Ovary (tissue), 7 donors: ENCODE measurements at regions not wholly inside any gene's neighbourhood (a gene's known extent, or its start where the extent isn't known, plus 50 kb on each side); places are given as distances from the start of the nearest gene placed in this dataset.

ENCODE experiments used
- DNase-seq, 5 donors: peaks; one replicate each; pipeline ENCODE4 v3.0.0-alpha.2; 2019 to 2020
- H3K27ac ChIP-seq, 2 donors: fragments of 200-600 bp; one replicate each; pipeline versions ENCODE4 v1.5.1 to v1.8.0; 2019 to 2022
- H3K27me3 ChIP-seq: fragments of 200-600 bp; one replicate; pipeline ENCODE4 v1.8.0; 2022
- H3K36me3 ChIP-seq: fragments of 200-600 bp; sonication (generic); one replicate; pipeline ENCODE4 v1.5.1; 2019
- H3K4me1 ChIP-seq: one replicate; pipeline ENCODE4 v1.8.1; 2013; ENCODE audit warnings: mild to moderate bottlenecking, moderate library complexity; ENCODE audit not compliant: insufficient read depth
- H3K4me3 ChIP-seq: fragments of 200-600 bp; sonication (generic); one replicate; pipeline ENCODE4 v1.5.1; 2017
- H3K9me3 ChIP-seq, 2 donors: fragments of 200-600 bp in 1 of 2; sonication (generic) in 1 of 2; one replicate each; pipeline versions ENCODE4 v1.5.1 to v1.8.1; 2013 to 2019; ENCODE audit warnings: mild to moderate bottlenecking in 1 of 2, moderate library complexity in 1 of 2
- CTCF ChIP-seq, 3 donors: fragments of 450-650 bp in 2 of 3; fragments of 200-600 bp in 1 of 3; IDR thresholded peaks; one replicate each; pipeline versions ENCODE4 v1.5.1 to v1.8.0; 2016 to 2022; ENCODE audit warnings: antibody characterized with exemption in 3 of 3, mild to moderate bottlenecking in 1 of 3
- EP300 ChIP-seq: sonication (generic); formaldehyde crosslinking; IDR thresholded peaks from one replicate; pipeline ENCODE4 v1.6.1; 2017; ENCODE audit warnings: antibody characterized with exemption
- POLR2A ChIP-seq: fragments of 450-650 bp; IDR thresholded peaks from one replicate; pipeline ENCODE4 v1.6.1; 2017; ENCODE audit warnings: antibody characterized with exemption, mild to moderate bottlenecking, moderate library complexity
- WGBS, 3 donors: extraction: QIAGEN DNeasy Blood & Tissue Kit in 1 of 3; methylation state at CpG; one replicate each; pipeline versions ENCODE4 v1.1.5 to v1.1.7; 2013 to 2017; 5-methylcytosine and 5-hydroxymethylcytosine counted together
- intact Hi-C, 4 donors: fragments of 100-400 bp; cut with DNase I; formaldehyde crosslinking; loops; one replicate each; pipeline versions ENCODE4 v1.11.0 to v1.15.1; 2022 to 2023
- donor health status: DM: no; HTN: no; CAD: no; lungs with moderate emphysema.
- donor health status: DM: no; HTN: no; CAD: no.
- donor health status: Bipolar disorder and iron deficiency.
- donor health status: DM: no; HTN: no; CAD: no.
- donor health status: DM: yes; HTN: yes; CAD: no.

GRCh38 chrX:117120700-117121099 is 657.9 kb upstream of the CT83 start:
- TF ChIP-seq EP300 (no peak), CTCF (IDR thresholded peaks at IDR 0.05) (no peak), POLR2A (no peak)
- H3K27ac ChIP-seq = no peak overlapping the region
- H3K4me1 ChIP-seq = no peaks in the 10 kb centered on the region
- WGBS, 3 donors = 53 to 60% (median 59%) methylated on average over 2 of the region's 2 CpGs
- H3K36me3 ChIP-seq = no peaks in the 10 kb centered on the region
- no peaks in the 10 kb centered on the region for H3K27me3 ChIP-seq
- DNase-seq = no peak
- intact Hi-C loops = no loop called here
- H3K9me3 ChIP-seq = no peaks in the 10 kb centered on the region
- H3K4me3 ChIP-seq = no peak overlapping the region

GRCh38 chrX:117096528-117096927 is 633.8 kb upstream of the CT83 start:
- TF ChIP-seq CTCF (IDR thresholded peaks at IDR 0.05) = no peak
- TF ChIP-seq EP300 = no peak
- TF ChIP-seq POLR2A = no peak
- intact Hi-C loops = no loop called here
- no peaks in the 10 kb centered on the region for H3K4me1 ChIP-seq
- no peaks in the 10 kb centered on the region for H3K36me3 ChIP-seq
- H3K27me3 ChIP-seq = no peaks in the 10 kb centered on the region
- DNase-seq = no peak
- no peaks in the 10 kb centered on the region for H3K9me3 ChIP-seq
- H3K4me3 ChIP-seq = no peak overlapping the region
- no peak overlapping the region for H3K27ac ChIP-seq

- WGBS, 3 donors = 71 to 95% (median 91%) methylated on average over 2 of the region's 2 CpGs
- intact Hi-C loops = no loop called here
- no peaks in the 10 kb centered on the region for H3K4me1 ChIP-seq
These were observed 632.6 kb upstream of the CT83 start for GRCh38 chrX:117095393-117095792.

GRCh38 chrX:117094149-117094548 is 631.4 kb upstream of the CT83 start:
- Histone ChIP-seq H3K4me1 (no peaks in the 10 kb centered on the region), H3K27me3 (no peaks in the 10 kb centered on the region), H3K27ac (no peak overlapping the region), H3K9me3 (no peaks in the 10 kb centered on the region), H3K36me3 (no peaks in the 10 kb centered on the region), H3K4me3 (no peak overlapping the region)
- WGBS, 3 donors = 65 to 73% (median 67%) methylated on average over 1 of the region's 1 CpG
- intact Hi-C loops = no loop called here
- no peak for DNase-seq
- no peak for TF ChIP-seq POLR2A
- TF ChIP-seq EP300 = no peak
- TF ChIP-seq CTCF (IDR thresholded peaks at IDR 0.05) = no peak

More at GRCh38 chrX:117095393-117095792, 632.6 kb upstream of the CT83 start:
- no peak for DNase-seq
- TF ChIP-seq EP300 = no peak
- no peak for TF ChIP-seq POLR2A
- TF ChIP-seq CTCF (IDR thresholded peaks at IDR 0.05) = no peak
- Histone ChIP-seq H3K36me3 (no peaks in the 10 kb centered on the region), H3K9me3 (no peaks in the 10 kb centered on the region), H3K27me3 (no peaks in the 10 kb centered on the region), H3K4me3 (no peak overlapping the region), H3K27ac (no peak overlapping the region)

- no peak for TF ChIP-seq EP300
- TF ChIP-seq POLR2A = no peak
- TF ChIP-seq CTCF (IDR thresholded peaks at IDR 0.05) = no peak
- no peaks in the 10 kb centered on the region for H3K4me1 ChIP-seq
- no peaks in the 10 kb centered on the region for H3K9me3 ChIP-seq
- WGBS, 3 donors = 80 to 86% (median 81%) methylated on average over 1 of the region's 1 CpG
- no peak overlapping the region for H3K4me3 ChIP-seq
- DNase-seq = no peak
- no peak overlapping the region for H3K27ac ChIP-seq
- H3K36me3 ChIP-seq = no peaks in the 10 kb centered on the region
- no peaks in the 10 kb centered on the region for H3K27me3 ChIP-seq
- intact Hi-C loops = no loop called here
These were observed 630.5 kb upstream of the CT83 start for GRCh38 chrX:117093319-117093718.
